GM21619 (cell line): ENCODE measurements at regions not wholly inside any gene's neighbourhood (a gene's known extent, or its start where the extent isn't known, plus 50 kb on each side); places are given as distances from the start of the nearest gene placed in this dataset.
"Not testable (repeated sequence)": the region's sequence is repeated elsewhere in the genome, so short reads cannot be mapped to it uniquely, and the experiment has no call there.

Experiments used
- ATAC-seq: cut with Tn5 transposase; IDR thresholded peaks from one replicate; pipeline ENCODE4 v1.9.1; 2021; ENCODE audit not compliant: unreplicated experiment

DNA sequence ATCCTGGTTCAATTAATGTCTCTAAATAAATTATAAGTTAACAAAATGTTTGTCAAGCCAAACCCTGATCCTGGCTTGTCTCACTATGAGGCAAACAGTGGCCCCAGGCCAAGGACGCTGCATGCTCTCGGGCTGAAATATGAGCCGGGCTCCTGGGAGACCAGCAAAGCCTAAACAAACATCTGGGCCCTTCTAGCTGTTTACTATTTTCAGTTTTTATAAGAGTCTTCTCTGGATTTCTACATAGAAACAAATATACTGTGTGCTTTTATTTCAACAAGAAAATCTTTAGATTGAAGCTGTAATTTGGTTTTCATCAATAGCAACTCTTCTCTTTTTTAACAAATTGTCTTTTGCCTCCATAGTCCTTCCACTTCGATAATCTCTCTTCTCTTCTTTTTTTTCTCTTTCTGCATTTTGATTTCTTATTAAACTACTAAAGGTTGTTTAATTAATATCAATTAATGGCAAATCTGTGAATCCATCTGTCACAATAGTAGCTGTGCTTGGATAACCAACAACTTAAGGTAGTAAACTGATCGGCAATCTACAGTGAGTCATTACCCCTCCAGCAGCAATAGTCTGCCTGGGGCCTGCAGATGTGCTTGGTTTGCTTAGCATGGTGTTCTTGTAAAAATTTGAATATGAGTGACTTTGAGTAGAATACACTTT is 83.3 kb upstream of the DNAJC1 start:
- ATAC-seq, result no peak

DNA sequence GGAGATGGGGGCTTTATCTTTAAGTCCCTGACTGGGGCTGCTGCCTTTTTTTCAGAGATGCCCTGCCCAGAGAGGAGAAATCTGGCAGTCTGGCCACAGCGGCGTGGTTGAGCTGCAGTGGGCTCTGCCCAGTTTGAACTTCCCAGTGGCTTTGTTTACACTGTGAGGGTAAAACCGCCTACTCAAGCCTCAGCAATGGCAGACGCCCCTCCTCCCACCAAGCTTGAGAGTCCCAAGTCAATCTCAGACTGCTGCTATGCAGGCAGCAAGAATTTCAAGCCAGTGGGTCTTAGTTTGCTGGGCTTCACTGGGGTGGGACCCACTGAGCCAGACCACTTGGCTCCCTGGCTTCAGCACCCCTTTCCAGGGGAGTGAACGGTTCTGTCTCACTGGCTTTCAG is 76.4 kb upstream of the DNAJC1 start:
- not testable (repeated sequence) for ATAC-seq

DNA sequence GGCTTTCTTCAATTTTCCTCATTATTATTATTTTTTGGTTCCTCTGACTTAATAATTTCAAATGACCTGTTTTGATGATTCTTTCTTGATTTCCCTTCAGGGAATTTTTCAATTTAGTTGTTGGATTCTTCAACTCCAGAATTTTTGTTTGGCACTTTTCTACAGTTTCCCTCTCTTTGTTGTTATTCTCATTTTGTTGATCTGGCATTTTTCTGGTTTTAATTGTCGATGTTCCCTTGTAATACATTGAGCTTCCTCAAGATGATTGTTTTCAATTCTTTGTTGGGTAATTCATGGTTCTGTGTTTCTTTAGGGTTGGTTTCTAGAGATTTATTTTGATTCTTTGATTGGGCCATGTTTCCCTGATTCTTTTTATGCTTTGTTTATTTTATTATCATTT is 67.8 kb upstream of the DNAJC1 start:
- no peak for ATAC-seq

DNA sequence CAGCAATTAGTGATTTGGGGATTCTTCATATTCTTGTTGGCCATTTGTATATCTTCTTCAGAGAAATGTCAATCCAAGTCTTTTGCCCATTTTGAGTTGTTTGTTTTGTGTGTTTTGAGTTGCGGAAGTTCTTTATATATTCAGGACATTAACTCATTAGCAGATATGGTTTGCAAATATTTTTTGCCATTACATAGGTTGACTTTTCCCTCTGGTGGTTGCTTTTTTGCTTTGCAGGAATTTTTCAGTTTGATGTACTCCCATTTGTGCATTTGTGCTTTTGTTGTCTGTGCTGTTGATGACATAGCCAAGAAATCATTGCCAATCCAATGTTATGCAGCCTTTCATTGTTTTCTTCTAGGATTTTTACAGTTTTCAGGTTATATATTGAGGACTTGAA is 63.6 kb upstream of the DNAJC1 start:
- no peak for ATAC-seq

DNA sequence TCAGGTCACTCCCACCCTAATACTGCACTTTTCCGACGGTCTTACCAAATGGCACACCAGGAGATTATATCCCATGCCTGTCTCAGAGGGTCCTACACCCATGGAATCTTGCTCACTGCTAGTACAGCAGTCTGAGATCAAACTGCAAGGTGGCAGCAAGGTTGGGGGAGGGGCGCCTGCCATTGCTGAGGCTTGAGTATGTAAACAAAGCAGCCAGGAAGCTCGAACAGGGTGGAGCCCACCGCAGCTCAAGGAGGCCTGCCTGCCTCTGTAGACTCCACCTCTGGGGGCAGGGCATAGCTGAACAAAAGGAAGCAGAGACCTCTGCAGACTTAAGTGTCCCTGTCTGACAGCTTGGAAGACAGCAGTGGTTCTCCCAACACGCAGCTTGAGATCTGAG is 57.5 kb upstream of the DNAJC1 start:
- not testable (repeated sequence) for ATAC-seq

DNA sequence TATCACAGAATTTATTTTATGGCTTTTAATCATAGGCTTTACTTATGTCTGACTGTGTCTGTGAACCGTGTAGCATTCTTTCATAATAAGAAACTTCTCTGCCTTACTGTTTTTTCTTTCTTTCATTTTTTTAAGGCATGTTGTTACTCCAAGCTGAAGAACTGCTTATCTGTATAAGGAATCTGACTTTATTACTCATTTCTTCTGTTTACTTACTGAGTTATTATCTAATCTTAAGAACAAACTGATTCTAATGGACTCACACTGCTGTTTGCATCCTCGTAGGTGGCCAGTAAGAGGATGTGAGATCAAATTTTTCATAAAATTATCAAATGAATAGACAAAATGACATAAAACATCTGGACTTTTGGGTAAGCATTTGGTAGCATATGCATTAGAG is 54.7 kb upstream of the DNAJC1 start:
- no peak for ATAC-seq

DNA sequence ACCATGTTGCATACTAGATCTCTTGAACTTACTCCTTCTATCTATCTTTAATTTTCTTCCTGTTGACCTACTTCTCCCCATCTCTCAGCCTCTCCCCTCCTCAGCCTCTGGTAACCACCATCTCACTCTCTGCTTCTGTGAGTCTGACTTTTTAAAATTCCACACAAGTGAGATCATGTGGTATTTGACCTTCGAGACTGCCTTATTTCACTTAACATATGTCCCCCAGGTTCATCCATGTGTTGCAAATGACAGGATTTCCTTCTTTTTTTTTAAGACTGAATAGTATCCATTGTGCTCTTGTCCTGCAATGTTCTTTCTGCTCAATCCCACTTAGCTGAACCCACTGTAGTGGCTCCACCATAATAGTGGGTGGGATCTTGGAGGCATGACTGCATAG is 51.4 kb upstream of the DNAJC1 start:
- no peak for ATAC-seq
